Astrocyte of the cerebellum (primary cell): ENCODE measurements at regions not wholly inside any gene's neighbourhood (a gene's known extent, or its start where the extent isn't known, plus 50 kb on each side); places are given as distances from the start of the nearest gene placed in this dataset.

ENCODE experiments used
- DNase-seq: peaks from one replicate; pipeline ENCODE4 v3.0.0-alpha.2; 2011; ENCODE audit warnings: low read depth
- H3K4me3 ChIP-seq: 2 replicates; pipeline ENCODE4 v1.5.1; 2011; ENCODE audit warnings: mild to moderate bottlenecking, low read depth, low read length, moderate library complexity
- CTCF ChIP-seq: IDR thresholded peaks from 2 replicates; pipeline ENCODE4 v1.5.1; 2012; ENCODE audit warnings: low read length, low read depth, moderate library complexity, mild to moderate bottlenecking; ENCODE audit errors: missing control alignments
- in situ Hi-C: cut with HindIII; loops from 2 replicates; pipeline ENCODE4 v1.10.0; 2017; ENCODE audit warnings: low sequenced_read_pairs

GRCh38 chr5:145233461-145233860 lies 601.7 kb downstream of the PRELID2 start:
- no peak for TF ChIP-seq CTCF
- DNase-seq = no peak
- in situ Hi-C loops = no loop called here
- H3K4me3 ChIP-seq = no peak overlapping the region

GRCh38 chr5:145230781-145231180 lies 604.4 kb downstream of the PRELID2 start:
- H3K4me3 ChIP-seq = no peak overlapping the region
- in situ Hi-C loops = no loop called here
- no peak for DNase-seq
- no peak for TF ChIP-seq CTCF

GRCh38 chr5:145228564-145228963 lies 606.6 kb downstream of the PRELID2 start:
- in situ Hi-C loops = no loop called here
- no peak for TF ChIP-seq CTCF
- DNase-seq = no peak
- H3K4me3 ChIP-seq = no peak overlapping the region

- in situ Hi-C loops = no loop called here
- no peak for DNase-seq
- no peak overlapping the region for H3K4me3 ChIP-seq
- no peak for TF ChIP-seq CTCF
Observed at GRCh38 chr5:145227881-145228280, 607.3 kb downstream of the PRELID2 start.

- no peak for TF ChIP-seq CTCF
- no peak for DNase-seq
- in situ Hi-C loops = no loop called here
- H3K4me3 ChIP-seq = no peak overlapping the region
Observed at GRCh38 chr5:145226726-145227125, 608.4 kb downstream of the PRELID2 start.

- in situ Hi-C loops = no loop called here
Observed at GRCh38 chr5:145225529-145225928, 609.6 kb downstream of the PRELID2 start.

More at GRCh38 chr5:145225529-145225928, 609.6 kb downstream of the PRELID2 start:
- H3K4me3 ChIP-seq = no peak overlapping the region
- no peak for TF ChIP-seq CTCF
- no peak for DNase-seq
